LHCN-M2 (cell line): ENCODE measurements at regions not wholly inside any gene's neighbourhood (a gene's known extent, or its start where the extent isn't known, plus 50 kb on each side); places are given as distances from the start of the nearest gene placed in this dataset.
A peak's percentile ranks its signal among the peaks of the same experiment; 100 is the strongest.

ENCODE experiments used
- DNase-seq: peaks from one replicate; pipeline ENCODE4 v3.0.0-alpha.2; 2012; ENCODE audit warnings: low read depth

DNA sequence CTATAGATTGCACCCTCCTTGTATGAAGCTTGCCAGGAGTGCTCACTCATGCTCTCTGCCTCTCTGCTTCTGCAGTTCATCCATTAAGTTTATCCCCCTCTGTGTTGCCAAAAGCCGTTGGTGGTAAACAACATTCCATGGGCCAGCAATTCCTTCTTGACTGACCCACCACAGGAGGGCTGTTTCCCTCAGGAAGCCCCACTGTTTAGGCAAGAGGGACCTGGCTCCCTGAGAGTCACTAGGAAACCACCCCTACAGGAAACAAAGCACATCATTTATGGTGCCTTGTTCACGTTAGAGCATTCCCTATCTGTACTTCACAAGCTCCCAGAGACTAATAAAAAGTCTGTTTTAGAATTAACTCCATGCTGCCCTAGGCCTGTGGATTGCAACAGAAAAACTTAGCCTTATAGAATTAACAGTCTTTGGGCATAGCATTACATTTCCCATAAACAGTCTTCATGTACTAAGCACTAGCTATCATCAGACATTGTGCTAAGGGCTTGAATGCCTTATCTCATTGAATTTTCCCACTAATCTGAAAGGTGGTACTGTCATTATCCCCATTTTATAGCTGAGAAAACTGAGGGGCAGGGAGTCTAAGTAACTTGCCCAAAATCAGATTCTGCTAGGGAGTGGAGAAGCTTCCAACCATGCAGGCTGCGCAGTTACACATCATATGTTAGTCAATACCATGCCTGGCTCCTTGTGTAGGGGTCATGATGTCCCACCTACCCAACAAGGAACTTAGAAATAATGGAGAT lies 149.9 kb downstream of the SHQ1 start:
- no peak for DNase-seq

DNA sequence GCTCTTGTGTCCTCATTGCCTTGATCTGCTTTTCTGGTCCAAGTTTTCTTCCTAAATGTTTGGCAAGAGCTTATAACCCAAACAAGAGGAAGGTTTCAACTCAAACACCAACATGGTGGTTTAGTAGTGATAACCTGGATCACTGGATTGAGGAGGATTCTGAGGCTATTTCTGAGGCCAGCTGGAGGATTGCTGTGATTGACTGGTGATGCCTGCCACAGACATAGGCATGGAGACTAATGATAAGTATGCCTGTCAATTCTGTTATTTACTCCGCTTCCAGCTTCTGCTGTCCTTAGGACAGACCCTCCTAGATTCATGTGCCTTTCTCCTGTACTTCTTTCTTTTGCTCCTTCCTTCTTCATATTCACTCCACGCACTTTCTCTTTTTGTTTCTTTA lies 150.5 kb downstream of the SHQ1 start:
- DNase-seq: no peak

DNA sequence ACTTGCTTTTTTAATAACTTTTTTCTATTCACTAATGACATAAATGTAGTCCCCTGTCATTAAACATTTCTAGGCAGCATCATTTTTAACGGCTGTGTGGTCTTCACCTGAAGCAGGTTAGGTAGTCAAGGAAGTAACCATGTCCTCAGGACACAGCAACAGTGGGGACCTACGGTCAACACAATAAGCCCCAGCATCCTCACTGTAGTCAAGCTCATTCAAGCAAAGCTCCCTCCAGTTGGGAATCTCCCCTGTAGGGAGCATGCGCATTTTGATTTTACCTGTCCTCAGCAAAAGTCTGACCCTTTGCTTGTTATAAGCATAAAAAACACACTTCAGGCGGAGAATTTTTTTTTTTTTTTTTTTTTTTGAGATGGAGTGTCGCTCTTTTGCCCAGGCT lies 151.4 kb downstream of the SHQ1 start:
- DNase-seq: no peak

DNA sequence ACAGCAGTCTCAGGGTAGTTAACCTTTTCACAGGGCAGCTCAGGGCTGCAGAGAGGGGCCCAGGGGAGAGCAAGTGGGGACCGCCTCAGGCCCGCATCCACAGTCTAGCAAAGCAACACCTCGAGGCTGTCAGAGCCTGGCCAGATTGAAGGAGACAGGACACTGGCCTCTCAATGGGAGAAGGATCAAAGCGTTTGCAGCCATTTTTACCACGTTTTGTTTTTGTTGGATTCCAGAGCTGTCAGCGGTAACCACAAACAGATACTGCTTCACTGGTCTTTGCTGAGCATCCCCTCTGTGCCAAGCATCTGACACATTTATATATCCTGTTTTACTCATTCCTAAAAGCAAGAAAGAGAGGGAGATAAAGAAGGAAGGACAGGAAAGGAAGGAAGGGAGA lies 153.8 kb downstream of the SHQ1 start:
- DNase-seq: no peak

DNA sequence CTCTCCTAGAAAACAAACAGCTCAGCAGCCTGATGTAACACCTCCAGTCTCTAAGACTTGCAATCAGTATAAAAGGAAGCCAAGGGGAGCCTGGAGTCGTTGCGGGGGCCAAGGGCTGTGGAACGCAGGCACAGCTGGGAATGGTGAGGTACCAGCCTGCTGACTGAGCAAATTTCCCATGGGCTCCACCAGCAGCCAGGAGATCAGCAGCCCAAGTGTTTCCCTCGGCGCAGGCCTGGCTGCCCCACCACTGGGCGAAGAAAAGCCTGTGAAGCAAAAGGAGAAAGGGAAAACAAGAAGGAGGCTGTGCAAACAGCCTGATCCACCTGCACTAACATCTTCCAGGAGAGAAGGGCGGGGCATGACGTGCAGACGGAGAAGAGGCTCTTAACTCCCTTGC lies 155.3 kb downstream of the SHQ1 start:
- DNase-seq: no peak

DNA sequence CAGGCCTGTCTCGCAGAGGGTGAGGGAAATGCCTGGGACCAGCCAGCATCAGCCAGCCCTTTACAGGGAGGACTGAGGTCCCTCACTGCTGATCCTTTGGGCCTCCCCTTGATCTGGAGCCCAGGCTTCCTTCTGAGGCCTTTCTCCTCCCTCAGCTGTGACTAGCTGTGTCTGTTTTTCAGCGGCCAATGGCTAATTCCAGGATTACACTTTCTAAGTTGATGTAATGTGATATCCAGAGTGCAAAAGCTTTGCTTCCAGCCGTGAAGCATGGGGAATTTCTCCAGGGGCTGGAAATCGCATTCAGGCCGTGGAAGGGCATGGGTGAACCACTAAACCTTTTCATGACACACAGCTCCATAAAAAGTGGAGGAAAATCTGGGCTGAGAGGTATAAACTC lies 157.6 kb downstream of the SHQ1 start:
- DNase-seq: no peak

DNA sequence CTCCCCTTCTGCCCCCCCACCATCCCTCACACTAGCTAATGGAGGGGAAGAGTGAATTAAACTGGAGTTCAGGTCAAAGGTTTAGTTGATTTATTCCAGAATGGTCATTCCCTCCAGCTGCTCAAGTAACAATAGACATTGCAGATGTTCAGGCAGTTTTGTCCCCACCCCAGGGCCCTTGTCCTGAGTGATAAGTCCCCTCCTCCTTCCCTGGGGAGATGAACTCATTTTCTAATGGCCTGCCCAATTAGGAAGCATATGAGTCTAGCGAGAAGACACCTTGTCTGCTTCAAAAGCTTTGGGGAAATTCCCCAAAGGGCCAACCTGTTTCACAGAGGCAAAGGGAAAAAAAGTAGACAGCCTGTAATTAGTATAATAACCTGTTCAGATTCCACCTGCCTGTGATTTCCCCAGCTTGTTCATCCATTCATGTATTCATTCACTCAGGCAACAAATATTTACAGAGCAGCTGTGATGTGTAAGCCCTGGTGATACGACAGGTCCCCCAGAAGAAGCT lies 165.3 kb downstream of the SHQ1 start:
- no peak for DNase-seq

DNA sequence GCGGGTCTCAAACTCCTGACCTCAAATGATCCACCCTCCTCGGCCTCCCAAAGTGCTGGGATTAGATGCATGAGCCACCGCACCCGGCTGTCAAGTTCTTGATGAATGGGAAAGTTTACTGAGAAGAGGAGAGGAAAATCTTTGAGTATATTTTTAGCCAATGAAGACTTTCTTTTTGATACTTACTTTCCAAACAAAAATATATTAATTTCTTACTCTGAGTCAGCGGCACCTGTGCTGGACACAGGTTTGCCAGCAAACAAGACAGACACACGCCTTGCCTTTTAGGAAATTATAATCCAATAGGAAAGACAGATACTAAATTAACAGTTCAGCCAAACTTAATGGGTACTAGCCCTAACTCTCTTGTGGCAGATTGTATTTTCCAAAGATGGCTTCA lies 166.6 kb downstream of the SHQ1 start:
- DNase-seq: no peak

DNA sequence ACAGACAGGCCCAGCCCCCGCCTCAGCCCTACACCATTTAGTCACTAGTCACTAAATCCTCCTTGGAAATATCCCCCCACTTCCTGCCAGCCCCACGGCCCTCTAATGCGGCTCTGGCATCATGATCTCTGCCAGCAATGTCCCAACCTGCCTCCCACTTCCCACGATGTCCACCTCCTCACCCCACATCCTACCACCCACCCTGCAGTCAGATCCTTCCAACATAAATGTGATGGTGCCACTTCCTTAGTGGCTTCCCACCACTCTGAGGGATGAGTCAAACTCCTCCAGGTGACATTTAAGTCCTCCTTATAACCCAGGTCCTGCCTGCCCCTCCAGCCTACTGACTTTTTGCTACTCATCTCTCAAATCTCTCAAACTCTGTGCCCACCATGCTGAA lies 167.5 kb downstream of the SHQ1 start:
- DNase-seq: no peak

DNA sequence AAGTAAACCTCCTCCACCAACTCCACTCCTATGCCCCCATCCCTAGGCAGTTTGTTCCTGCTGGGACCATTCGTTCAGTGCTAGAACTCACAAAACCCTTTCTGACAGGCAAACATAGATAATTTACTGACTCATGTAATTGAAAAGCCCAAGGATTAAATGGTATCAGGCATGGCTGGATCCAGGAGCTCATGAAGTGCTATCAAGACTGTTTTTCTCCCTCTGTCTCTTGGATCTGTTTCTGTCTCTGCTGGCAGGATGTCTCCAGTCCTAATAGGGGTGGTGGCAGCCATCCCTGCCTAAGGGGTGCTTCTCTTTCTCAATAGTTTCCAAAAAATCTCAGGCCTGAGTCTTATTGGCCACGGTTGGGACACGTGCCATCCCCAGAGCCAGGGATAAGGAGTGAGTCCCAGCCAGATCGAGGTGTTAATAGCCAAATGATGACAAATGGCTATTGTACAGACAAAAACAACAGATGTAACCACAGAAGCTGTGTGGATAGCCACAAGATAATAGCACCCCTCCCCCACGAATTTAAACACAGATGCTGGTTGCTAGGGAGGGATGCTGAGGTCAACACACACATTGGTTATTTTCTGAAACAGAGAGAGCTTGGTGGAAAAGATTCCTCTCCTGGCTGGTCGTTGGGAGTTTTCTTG lies 168.6 kb downstream of the SHQ1 start:
- DNase-seq: peak; percentile 89

DNA sequence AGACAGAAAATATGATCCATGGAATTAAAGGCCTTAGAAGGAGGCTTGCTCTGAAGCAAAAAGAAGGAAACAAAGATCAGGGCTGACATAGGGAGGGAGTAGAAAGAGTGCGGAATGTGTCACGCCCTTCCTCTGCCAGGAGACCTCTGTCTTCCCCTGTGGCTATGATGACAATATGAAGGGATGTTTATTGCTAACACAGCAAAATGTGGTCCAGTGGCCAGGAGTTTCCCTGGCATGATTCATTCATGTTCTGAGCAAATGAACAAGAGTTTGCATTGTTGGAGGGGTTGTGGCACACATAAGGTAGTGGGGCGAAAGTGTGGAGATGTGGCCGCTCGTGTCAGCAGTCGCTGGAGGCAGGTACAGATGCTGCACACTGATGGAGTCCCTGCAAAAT lies 169.4 kb downstream of the SHQ1 start:
- DNase-seq: no peak

DNA sequence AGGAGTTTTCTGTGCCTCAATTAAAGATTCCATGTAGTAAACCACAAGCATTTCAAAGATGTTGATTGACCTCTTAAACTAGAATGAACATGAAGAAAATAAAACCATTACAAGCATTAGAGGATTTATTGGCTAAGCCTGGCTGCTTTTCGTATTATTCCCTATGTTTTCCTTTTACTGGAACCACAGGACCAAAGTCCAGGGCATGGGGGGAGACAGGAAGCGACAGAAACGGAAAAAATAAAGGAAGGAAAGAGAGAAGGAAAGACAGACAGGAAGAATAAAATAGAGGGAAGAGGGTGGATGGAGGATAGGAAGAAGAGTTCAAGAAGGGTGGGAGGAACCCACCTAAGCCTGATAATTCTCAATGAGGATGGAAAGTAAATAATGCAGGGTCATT lies 169.9 kb downstream of the SHQ1 start:
- no peak for DNase-seq

DNA sequence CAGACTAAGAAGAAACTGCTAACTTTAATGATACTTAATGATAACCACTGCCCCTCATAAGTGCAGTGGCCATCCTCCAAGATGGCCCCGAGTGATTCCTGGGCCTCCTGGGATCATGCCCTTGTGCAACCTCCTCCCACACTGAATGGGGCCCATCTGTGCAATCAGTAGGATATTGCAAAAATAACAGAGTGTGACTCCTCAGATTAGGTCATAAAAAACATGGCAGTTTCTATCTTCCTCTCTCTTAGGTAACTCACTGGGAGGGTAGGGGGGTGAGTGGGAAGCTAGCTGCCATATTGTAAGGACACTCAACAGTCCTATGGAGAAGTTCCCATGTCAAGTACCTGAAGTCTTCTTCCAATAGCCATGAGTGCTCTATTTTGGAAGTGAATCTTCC lies 173.0 kb downstream of the SHQ1 start:
- DNase-seq: no peak

DNA sequence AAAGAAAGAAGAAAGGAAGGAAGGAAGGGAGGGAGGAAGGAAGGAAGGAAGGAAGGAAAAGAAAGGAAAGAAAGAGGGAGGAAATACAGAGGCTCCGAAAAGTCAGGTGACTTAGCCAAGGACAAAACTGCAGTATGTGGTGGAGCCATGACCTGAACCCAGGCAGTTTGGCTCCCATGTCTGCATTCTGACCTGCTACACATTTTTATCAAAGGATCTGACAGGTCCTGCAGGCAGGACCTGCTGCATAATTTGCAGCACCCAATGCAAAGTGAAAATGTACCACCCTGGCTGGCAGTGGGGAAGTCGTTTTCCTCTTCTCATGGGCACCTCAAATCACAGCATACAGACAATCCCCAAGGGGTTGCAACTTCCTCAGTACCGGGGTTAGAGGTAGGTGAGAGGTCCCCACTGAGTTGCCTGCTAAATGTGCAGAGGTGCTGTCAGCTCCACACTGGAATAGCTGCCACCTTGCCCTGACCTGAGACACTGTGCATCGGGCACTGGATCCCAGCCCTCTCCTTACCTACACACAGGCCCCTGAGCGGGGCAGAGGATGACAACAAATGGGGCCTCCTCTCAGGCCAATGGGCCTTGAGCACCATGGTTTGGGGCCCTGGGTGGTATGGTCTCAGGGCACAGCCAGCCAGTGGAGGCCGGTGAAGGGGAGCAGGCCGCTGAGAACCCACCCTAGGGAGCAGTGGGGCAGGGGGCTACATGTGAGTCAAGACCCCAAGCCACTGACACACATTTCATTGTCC lies 175.1 kb downstream of the SHQ1 start:
- no peak for DNase-seq

DNA sequence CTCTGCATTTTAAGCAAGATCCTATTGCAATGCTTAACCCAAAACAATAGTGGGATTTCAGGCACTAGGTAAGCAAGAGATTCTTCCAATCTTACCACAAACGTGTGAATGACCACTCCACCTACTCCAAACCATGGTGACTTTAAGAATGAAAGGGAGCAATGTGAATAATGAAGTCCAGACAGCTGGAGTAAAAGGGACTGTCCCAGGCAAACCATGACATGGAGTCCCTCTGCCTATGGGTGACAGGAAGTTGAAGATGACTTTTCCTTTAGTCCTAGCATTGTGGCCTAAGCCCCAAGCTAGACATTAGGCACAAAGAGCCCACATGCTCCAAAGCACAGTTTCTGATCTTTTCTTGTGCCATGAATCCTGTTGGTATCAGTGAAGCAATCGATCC lies 179.0 kb downstream of the SHQ1 start:
- DNase-seq: no peak

DNA sequence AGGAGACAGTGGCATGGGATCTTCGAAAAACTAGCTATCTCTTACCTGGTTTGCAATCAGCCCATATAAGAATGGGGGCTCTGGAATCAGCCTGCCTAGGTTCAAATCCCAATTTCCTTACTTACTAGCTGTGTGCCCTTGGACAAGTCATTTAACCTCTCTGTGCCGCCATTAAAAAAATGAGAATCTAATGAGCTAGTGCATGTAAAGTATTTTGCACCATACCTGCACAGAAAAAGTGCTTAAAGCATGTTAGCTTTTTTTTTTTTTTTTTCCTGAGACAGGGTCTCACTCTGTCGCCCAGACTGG lies 181.8 kb downstream of the SHQ1 start:
- DNase-seq: no peak

DNA sequence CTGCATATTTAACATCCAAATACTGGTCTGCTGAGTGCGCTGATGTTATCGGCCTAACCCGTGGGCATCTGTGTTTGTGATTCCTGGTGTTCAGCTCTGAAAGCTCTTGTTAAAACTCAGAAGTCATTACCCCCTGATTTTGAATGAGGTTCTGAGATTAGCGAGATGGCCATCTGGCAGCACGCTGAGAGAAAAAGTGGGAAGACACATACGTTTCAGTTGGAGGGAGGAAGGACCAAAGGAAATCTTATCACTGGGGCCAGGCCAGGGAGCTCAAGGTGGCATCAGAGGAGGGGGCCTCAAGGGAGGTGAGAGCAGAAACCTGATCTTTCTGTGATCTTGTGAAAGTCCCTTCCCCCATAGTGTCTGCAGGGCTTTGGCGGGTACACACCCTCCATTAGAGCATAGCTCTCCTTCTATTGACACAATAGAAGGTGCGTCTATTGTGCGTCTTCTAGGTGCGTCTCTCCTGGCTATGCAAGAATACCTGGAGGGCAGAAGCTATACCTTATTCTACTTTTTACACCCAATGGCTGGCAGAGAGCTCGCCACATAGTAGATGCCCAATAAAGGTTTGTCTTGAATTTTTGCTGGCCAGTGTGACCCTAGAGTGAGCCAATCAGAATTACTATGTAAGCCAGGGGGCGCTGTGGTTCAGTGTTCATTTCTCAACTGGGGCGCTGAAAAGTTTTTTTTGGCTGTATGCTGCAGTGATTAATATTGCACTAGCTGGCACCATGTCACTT lies 182.4 kb downstream of the SHQ1 start:
- peak; percentile 45 for DNase-seq

DNA sequence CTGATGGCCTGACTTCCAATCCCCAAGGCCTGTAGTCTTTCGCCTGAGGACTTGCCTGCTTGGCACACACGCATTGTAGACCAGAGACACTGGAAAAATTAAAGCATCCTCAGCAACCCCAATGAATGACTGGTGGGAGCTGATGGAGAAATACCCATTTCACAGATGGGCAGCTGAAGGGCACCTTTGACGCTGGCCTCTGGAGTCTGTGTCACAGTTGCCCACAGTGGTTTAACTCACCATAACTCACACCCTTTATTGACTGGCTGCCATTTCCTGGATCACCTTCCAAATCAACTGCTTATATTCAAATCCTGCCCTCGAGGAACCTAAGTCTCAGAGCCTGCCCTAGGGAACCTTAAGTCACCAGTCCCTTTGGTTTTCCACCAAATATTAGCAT lies 183.1 kb downstream of the SHQ1 start:
- no peak for DNase-seq

DNA sequence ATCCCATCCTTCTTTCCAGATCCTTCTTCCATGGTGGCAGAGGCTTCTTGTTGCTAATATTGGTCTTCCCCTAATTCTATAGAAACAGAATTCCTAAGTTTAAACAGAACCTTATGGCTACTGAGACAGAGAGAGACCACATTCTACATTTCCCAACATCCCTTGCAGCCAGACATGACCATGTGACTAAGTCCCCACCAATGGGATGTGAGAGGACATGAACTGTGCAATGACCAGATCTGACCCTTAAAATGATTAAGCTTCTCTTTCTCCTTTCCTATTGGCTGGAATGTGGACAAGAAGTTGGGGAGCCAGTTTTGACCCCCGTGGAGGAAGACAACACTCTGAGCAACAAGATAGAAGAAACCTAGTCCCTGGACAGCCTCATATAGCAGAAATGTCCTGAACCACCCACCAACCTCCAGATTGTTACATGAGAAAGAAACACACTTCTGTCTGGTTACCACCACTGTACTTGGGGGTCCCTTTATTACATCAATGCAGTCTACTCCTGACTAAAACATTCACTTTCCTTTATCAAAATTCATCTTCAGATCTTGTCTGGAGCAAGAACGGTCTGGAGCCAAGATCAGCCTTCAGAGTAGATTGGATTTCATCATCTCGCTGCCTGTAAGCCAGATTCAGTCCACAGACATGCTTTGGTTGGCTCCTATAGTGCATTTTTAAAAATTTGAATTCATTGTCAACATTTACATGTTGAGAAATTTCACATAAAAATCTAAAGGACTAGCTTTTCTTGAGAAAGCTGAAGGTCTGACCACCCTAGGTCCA lies 183.9 kb downstream of the SHQ1 start:
- DNase-seq: no peak

DNA sequence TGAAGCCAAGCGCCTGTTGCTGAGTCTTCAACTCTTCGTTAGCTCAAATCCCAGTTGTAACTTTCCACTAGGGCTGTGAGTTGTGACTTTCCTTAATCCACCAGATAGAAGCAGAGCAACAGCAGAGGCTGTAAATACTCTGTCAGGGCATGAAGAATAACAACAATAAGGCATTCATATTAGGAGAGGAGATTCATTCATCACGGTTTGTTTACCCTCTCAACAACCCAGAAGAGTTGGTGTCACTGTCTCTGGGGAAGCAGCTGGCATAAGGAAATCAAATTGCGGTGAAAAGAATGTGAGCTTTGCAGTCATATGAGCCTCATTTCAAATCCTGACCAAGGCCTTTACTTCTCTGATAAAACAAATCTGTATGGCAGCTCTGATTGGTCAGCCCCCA lies 184.8 kb downstream of the SHQ1 start:
- peak; percentile 87 for DNase-seq

DNA sequence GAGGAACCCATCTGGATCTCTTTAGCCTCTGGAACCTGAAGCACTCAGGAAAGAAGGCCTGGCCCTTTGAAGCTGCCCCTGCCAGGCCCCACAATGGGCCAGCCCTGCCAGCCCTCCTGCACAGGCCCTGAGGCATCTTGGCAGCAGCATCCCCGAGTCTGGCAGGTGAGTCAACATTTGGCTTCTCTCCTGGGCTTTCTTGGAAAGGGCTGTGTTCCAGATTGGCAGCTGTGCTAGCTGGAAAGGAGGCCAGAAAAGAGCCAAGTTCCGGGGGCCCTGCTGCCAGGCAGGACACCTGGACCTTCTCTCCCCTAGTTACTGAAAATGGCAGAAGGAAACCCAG lies 187.2 kb downstream of the SHQ1 start:
- peak; percentile 78 for DNase-seq
